Left lung (tissue), 4 donors: ENCODE measurements at regions not wholly inside any gene's neighbourhood (a gene's known extent, or its start where the extent isn't known, plus 50 kb on each side); places are given as distances from the start of the nearest gene placed in this dataset.

Experiments
- ATAC-seq: fragments of 200-7000 bp; cut with Tn5 transposase; one replicate; pipeline ENCODE4 v1.9.1; 2020; ENCODE audit warnings: moderate library complexity
- DNase-seq, 4 donors: peaks; one replicate each; pipeline ENCODE4 v3.0.0-alpha.2; 2013 to 2020
- H3K27ac ChIP-seq, 2 donors: fragments of 200-600 bp; sonication (generic) in 1 of 2; one replicate each; pipeline versions ENCODE4 v1.5.0 to v1.8.0; 2020 to 2021
- H3K27me3 ChIP-seq, 2 donors: fragments of 200-600 bp; sonication (generic) in 1 of 2; one replicate each; pipeline versions ENCODE4 v1.5.0 to v1.8.0; 2020 to 2021
- H3K36me3 ChIP-seq, 2 donors: fragments of 200-600 bp; sonication (generic) in 1 of 2; one replicate each; pipeline versions ENCODE4 v1.5.0 to v1.8.0; 2020 to 2021
- H3K4me1 ChIP-seq, 2 donors: fragments of 200-600 bp; one replicate each; pipeline ENCODE4 v1.8.0; 2021
- H3K4me3 ChIP-seq, 2 donors: fragments of 200-600 bp; sonication (generic) in 1 of 2; one replicate each; pipeline versions ENCODE4 v1.5.0 to v1.8.0; 2020 to 2021; ENCODE audit warnings: mild to moderate bottlenecking in 1 of 2
- H3K9me3 ChIP-seq, 2 donors: fragments of 200-600 bp; sonication (generic) in 1 of 2; one replicate each; pipeline versions ENCODE4 v1.5.0 to v1.8.0; 2020 to 2021
- CTCF ChIP-seq, 2 donors: fragments of 200-600 bp; sonication (generic) in 1 of 2; IDR thresholded peaks; one replicate each; pipeline versions ENCODE4 v1.5.0 to v1.8.0; 2021; ENCODE audit warnings: antibody characterized with exemption in 2 of 2
- intact Hi-C, 2 donors: fragments of 100-400 bp; cut with DNase I; formaldehyde crosslinking; loops; one replicate each; pipeline versions ENCODE4 v1.11.2 to v1.14.2; 2022
- donor health status: DM: no; HTN: yes; CAD: no.
- donor health status: DM: no; HTN: no; CAD: no.

GRCh38 chr13:69623973-69624372, 483.7 kb upstream of the ATXN8OS start:
- intact Hi-C loops, result no loop called here
- TF ChIP-seq CTCF (IDR thresholded peaks at IDR 0.05), result no peak
- no peaks in the 10 kb centered on the region for H3K36me3 ChIP-seq
- no peak overlapping the region for H3K27ac ChIP-seq
- no peaks in the 10 kb centered on the region for H3K4me1 ChIP-seq
- no peaks in the 10 kb centered on the region for H3K9me3 ChIP-seq
- ATAC-seq (no peak), DNase-seq (no peak)
- no peak overlapping the region for H3K4me3 ChIP-seq
- no peaks in the 10 kb centered on the region for H3K27me3 ChIP-seq

DNA sequence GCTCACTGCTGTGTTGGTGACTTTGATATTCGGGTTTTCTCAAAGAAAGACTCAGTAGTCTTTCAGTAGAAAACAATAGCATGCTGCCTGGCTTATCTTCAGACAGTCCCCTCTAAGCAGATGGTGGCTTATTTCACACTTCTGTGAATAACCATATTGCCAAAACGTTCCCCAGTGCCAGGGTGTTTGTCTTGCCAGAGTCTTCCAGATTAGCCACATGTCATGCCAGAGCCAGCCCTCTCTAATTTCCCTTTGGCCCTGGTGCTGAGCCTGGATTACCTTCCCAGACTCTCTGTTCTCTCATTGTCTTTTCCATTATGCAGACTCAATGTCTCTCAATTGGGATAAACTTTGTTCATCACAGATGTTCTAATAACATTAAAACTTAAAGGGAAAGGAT, 488.0 kb upstream of the ATXN8OS start:
- Histone ChIP-seq H3K4me1 (no peaks in the 10 kb centered on the region), H3K4me3 (no peak overlapping the region), H3K27ac (no peak overlapping the region), H3K36me3 (no peaks in the 10 kb centered on the region), H3K27me3 (no peaks in the 10 kb centered on the region), H3K9me3 (no peaks in the 10 kb centered on the region)
- TF ChIP-seq CTCF (IDR thresholded peaks at IDR 0.05), result no peak
- ATAC-seq (no peak), DNase-seq (no peak)
- intact Hi-C loops, result no loop called here

GRCh38 chr13:69618838-69619237, 488.8 kb upstream of the ATXN8OS start:
- H3K27ac ChIP-seq, result no peak overlapping the region
- no peak for TF ChIP-seq CTCF (IDR thresholded peaks at IDR 0.05)
- no peak overlapping the region for H3K4me3 ChIP-seq
- ATAC-seq (no peak), DNase-seq (no peak)
- no peaks in the 10 kb centered on the region for H3K27me3 ChIP-seq
- H3K9me3 ChIP-seq, result no peaks in the 10 kb centered on the region
- H3K4me1 ChIP-seq, result no peaks in the 10 kb centered on the region
- no peaks in the 10 kb centered on the region for H3K36me3 ChIP-seq
- intact Hi-C loops, result no loop called here

GRCh38 chr13:69618393-69618792, 489.2 kb upstream of the ATXN8OS start:
- no peak overlapping the region for H3K27ac ChIP-seq
- ATAC-seq (no peak), DNase-seq (no peak)
- H3K36me3 ChIP-seq, result no peaks in the 10 kb centered on the region
- no peaks in the 10 kb centered on the region for H3K9me3 ChIP-seq
- TF ChIP-seq CTCF (IDR thresholded peaks at IDR 0.05), result no peak
- H3K4me3 ChIP-seq, result no peak overlapping the region
- intact Hi-C loops, result no loop called here
- H3K4me1 ChIP-seq, result no peaks in the 10 kb centered on the region
- no peaks in the 10 kb centered on the region for H3K27me3 ChIP-seq

GRCh38 chr13:69617587-69617986, 490.0 kb upstream of the ATXN8OS start:
- Histone ChIP-seq H3K4me3 (no peak overlapping the region), H3K27ac (no peak overlapping the region), H3K36me3 (no peaks in the 10 kb centered on the region), H3K4me1 (no peaks in the 10 kb centered on the region), H3K27me3 (no peaks in the 10 kb centered on the region), H3K9me3 (peaks cover 0 to 3% of the 10 kb centered on the region in 2 donors)
- no peak for TF ChIP-seq CTCF (IDR thresholded peaks at IDR 0.05)
- DNase-seq (no peak), ATAC-seq (no peak)
- intact Hi-C loops, result no loop called here
